Mucosa of descending colon (tissue), 3 donors: ENCODE measurements at regions not wholly inside any gene's neighbourhood (a gene's known extent, or its start where the extent isn't known, plus 50 kb on each side); places are given as distances from the start of the nearest gene placed in this dataset.

Experiments used
- ATAC-seq: fragments of 200-7000 bp; cut with Tn5 transposase; one replicate; pipeline ENCODE4 v1.9.1; 2020; ENCODE audit warnings: mild to moderate bottlenecking, moderate library complexity
- DNase-seq, 3 donors: peaks; one replicate each; pipeline ENCODE4 v3.0.0-alpha.2; 2020
- H3K36me3 ChIP-seq: fragments of 200-600 bp; one replicate; pipeline ENCODE4 v1.8.0; 2021; ENCODE audit warnings: low read depth, mild to moderate bottlenecking
- H3K4me1 ChIP-seq: fragments of 200-600 bp; one replicate; pipeline ENCODE4 v1.8.0; 2021; ENCODE audit warnings: low read depth, mild to moderate bottlenecking
- H3K4me3 ChIP-seq: fragments of 200-600 bp; one replicate; pipeline ENCODE4 v1.8.0; 2021; ENCODE audit warnings: mild to moderate bottlenecking
- H3K9me3 ChIP-seq: fragments of 200-600 bp; one replicate; pipeline ENCODE4 v1.8.0; 2021; ENCODE audit warnings: mild to moderate bottlenecking
- intact Hi-C, 2 donors: fragments of 100-400 bp; cut with DNase I in 1 of 2; cut with micrococcal nuclease in 1 of 2; formaldehyde crosslinking; loops; one replicate each; pipeline versions ENCODE4 v1.11.0 to v1.11.1; 2022; cut with DNase I, micrococcal nuclease
- TF ChIP-seq, protein P1 (sequence below): fragments of 200-600 bp; IDR thresholded peaks from one replicate; pipeline ENCODE4 v1.8.0; 2022; ENCODE audit warnings: antibody characterized with exemption, mild to moderate bottlenecking
- donor health status: DM: no; HTN: no; CAD: no; lungs with moderate emphysema.
- donor health status: DM: no; HTN: no; CAD: no.
- donor health status: DM: no; HTN: yes; CAD: no.

- DNase-seq (no peak), ATAC-seq (no peak)
- H3K4me3 ChIP-seq = no peak overlapping the region
- no peaks in the 10 kb centered on the region for H3K9me3 ChIP-seq
- H3K4me1 ChIP-seq = no peaks in the 10 kb centered on the region
- intact Hi-C loops = no loop called here
- no peaks in the 10 kb centered on the region for H3K36me3 ChIP-seq
- TF ChIP-seq, protein P1, sequence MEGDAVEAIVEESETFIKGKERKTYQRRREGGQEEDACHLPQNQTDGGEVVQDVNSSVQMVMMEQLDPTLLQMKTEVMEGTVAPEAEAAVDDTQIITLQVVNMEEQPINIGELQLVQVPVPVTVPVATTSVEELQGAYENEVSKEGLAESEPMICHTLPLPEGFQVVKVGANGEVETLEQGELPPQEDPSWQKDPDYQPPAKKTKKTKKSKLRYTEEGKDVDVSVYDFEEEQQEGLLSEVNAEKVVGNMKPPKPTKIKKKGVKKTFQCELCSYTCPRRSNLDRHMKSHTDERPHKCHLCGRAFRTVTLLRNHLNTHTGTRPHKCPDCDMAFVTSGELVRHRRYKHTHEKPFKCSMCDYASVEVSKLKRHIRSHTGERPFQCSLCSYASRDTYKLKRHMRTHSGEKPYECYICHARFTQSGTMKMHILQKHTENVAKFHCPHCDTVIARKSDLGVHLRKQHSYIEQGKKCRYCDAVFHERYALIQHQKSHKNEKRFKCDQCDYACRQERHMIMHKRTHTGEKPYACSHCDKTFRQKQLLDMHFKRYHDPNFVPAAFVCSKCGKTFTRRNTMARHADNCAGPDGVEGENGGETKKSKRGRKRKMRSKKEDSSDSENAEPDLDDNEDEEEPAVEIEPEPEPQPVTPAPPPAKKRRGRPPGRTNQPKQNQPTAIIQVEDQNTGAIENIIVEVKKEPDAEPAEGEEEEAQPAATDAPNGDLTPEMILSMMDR = no peak
Observed at GRCh38 chr22:48207919-48208535, 1445.6 kb downstream of the TBC1D22A start.

GRCh38 chr22:48205790-48206189 is 1443.3 kb downstream of the TBC1D22A start:
- TF ChIP-seq, protein P1 = no peak
- DNase-seq (no peak), ATAC-seq (no peak)
- H3K4me3 ChIP-seq = no peak overlapping the region
- H3K36me3 ChIP-seq = no peaks in the 10 kb centered on the region
- intact Hi-C loops = no loop called here
- no peaks in the 10 kb centered on the region for H3K9me3 ChIP-seq
- no peaks in the 10 kb centered on the region for H3K4me1 ChIP-seq

- no peak overlapping the region for H3K4me3 ChIP-seq
- H3K36me3 ChIP-seq = no peaks in the 10 kb centered on the region
- intact Hi-C loops = no loop called here
- TF ChIP-seq, protein P1 = no peak
- ATAC-seq (no peak), DNase-seq (no peak)
- no peaks in the 10 kb centered on the region for H3K4me1 ChIP-seq
- H3K9me3 ChIP-seq = no peaks in the 10 kb centered on the region
Observed at GRCh38 chr22:48205161-48205560, 1442.7 kb downstream of the TBC1D22A start.

- intact Hi-C loops = no loop called here
- ATAC-seq = no peak
- Histone ChIP-seq H3K4me3 (no peak overlapping the region), H3K9me3 (no peaks in the 10 kb centered on the region), H3K36me3 (no peaks in the 10 kb centered on the region), H3K4me1 (no peaks in the 10 kb centered on the region)
- DNase-seq = no peak
- TF ChIP-seq, protein P1 = no peak
Observed at GRCh38 chr22:48204296-48204695, 1441.8 kb downstream of the TBC1D22A start.

- no peak for ATAC-seq
- no peak overlapping the region for H3K4me3 ChIP-seq
- DNase-seq = no peak
- TF ChIP-seq, protein P1 = no peak
- H3K4me1 ChIP-seq = no peaks in the 10 kb centered on the region
- no peaks in the 10 kb centered on the region for H3K36me3 ChIP-seq
- no peaks in the 10 kb centered on the region for H3K9me3 ChIP-seq
- intact Hi-C loops = no loop called here
Observed at GRCh38 chr22:48199667-48200066, 1437.2 kb downstream of the TBC1D22A start.
